ENCODE measurements at regions not wholly inside any gene's neighbourhood (a gene's known extent, or its start where the extent isn't known, plus 50 kb on each side); places are given as distances from the start of the nearest gene placed in this dataset.
"Not testable (repeated sequence)": the region's sequence is repeated elsewhere in the genome, so short reads cannot be mapped to it uniquely, and the experiment has no call there.

DNA sequence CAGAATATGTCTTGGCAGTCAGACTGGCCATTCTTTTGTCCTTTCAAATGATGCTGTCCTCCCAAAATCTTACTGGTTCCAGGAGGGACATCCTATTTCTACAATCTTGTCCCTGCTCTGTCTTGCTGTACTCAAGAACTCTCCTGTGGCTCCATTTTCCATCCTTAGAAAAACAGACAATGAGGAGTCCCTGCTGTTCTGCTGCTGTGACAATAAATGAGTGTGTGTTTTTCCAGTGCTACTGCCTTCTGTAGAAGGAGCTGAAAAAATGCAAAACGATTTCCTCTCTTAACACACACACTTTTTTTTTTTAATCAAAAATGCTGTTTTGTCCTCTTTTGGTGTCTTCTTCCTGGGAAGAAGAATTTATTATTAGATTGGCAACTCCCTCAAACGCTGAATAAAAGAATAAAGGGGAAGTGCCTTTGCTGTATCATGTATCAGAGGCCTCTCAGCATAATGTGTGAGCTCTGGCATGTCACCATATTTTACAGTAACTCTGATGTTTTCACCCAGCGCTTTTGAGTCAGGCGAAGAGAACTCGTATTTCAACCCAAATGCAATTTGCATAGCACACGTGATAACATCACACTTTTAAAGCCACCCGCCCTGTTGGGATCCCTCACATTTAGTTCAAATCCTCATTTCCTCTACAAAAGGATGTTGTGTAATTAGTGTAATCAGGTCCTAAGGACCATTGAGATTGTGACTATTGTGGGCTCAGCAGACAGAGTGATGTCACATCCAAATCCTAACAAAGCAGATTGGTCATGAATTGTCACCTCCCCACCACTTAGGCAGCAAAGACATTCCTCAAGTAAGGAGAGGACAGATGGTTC, 496.0 kb upstream of the LARGE1 start:
- TF ChIP-seq POLR2A (IDR thresholded peaks at IDR 0.05): no peak
- TF ChIP-seq, protein P1, sequence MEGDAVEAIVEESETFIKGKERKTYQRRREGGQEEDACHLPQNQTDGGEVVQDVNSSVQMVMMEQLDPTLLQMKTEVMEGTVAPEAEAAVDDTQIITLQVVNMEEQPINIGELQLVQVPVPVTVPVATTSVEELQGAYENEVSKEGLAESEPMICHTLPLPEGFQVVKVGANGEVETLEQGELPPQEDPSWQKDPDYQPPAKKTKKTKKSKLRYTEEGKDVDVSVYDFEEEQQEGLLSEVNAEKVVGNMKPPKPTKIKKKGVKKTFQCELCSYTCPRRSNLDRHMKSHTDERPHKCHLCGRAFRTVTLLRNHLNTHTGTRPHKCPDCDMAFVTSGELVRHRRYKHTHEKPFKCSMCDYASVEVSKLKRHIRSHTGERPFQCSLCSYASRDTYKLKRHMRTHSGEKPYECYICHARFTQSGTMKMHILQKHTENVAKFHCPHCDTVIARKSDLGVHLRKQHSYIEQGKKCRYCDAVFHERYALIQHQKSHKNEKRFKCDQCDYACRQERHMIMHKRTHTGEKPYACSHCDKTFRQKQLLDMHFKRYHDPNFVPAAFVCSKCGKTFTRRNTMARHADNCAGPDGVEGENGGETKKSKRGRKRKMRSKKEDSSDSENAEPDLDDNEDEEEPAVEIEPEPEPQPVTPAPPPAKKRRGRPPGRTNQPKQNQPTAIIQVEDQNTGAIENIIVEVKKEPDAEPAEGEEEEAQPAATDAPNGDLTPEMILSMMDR (IDR thresholded peaks at IDR 0.05): no peak
- Histone ChIP-seq H3K36me3 (no peaks in the 10 kb centered on the region), H3K9me3 (no peaks in the 10 kb centered on the region), H3K4me1 (no peaks in the 10 kb centered on the region), H3K4me3 (no peak overlapping the region), H3K27me3 (no peaks in the 10 kb centered on the region), H3K27ac (no peak overlapping the region)
- intact Hi-C loops (cut with DNase I): loop anchor here in 7 of 10 donors (5.0 to 10.0 kb wide), 4 partner anchors 606 to 739 kb away; no protein-coding TSS in a partner anchor
- WGBS, 4 donors: 31 to 43% (median 38%) methylated on average over 7 of the region's 7 CpGs
- DNase-seq (no peak), ATAC-seq (no peak)

- H3K27ac ChIP-seq; H3K9me3 ChIP-seq; H3K36me3 ChIP-seq; DNase-seq; ATAC-seq; intact Hi-C loops (cut with DNase I); H3K4me1 ChIP-seq; H3K4me3 ChIP-seq: not testable (repeated sequence)
- 78 to 83% (median 81%) methylated on average over 8 of the region's 8 CpGs for WGBS, 4 donors
- peaks cover 0 to 17% (median 0%) of the 10 kb centered on the region in 9 donors for H3K27me3 ChIP-seq
Measured at GRCh38 chr22:34422948-34423347, 502.7 kb upstream of the LARGE1 start.

DNA sequence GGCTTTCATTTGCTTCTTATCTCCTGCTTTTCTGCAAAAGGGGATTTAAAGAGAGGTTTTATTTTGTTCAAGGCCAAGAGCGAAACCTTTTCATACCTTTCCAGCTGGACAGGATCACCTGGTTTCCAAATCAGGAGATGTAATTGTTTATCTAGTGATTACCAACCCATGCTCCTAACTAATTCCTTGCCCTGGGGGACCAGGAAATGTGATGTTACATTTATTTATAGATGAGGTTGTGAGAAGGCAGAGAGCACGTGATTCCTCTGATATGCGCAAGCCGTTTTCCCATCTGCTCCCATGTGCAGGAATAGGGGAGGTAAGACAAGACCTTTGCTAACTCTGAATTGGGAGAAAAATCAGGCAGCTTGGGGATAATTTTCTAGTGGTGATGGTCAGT, 507.2 kb upstream of the LARGE1 start:
- DNase-seq: no peak
- TF ChIP-seq POLR2A (IDR thresholded peaks at IDR 0.05): no peak
- TF ChIP-seq, protein P1 (IDR thresholded peaks at IDR 0.05): no peak
- Histone ChIP-seq H3K27ac (no peak overlapping the region), H3K4me3 (no peak overlapping the region), H3K9me3 (peaks cover 0 to 3% (median 0%) of the 10 kb centered on the region in 12 donors), H3K4me1 (no peaks in the 10 kb centered on the region), H3K36me3 (no peaks in the 10 kb centered on the region), H3K27me3 (peaks cover 0 to 17% (median 0%) of the 10 kb centered on the region in 9 donors)
- intact Hi-C loops (cut with DNase I): no loop called here
- WGBS, 4 donors: 69 to 76% (median 72%) methylated on average over 4 of the region's 4 CpGs
- ATAC-seq: no peak

DNA sequence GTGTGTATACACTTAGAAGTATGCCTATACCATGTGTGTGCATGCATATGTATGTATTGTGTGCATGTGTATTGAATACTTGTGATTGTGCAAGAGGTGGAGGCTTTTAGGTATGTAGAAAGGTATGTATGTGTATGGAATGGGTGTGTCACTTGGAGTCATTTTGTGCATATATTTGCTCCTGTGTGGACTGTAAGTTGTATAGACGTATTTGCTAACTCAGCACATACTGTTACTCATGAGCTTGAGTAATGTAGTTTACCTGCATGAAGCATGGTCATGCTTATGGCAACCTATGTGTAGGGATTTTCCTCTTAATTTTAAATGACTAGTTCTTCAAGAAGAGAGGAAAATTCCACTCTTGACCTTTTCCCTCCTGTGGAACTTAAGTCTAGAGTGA, 507.6 kb upstream of the LARGE1 start:
- Histone ChIP-seq H3K4me1 (no peaks in the 10 kb centered on the region), H3K27me3 (peaks cover 0 to 17% (median 0%) of the 10 kb centered on the region in 9 donors), H3K4me3 (no peak overlapping the region), H3K9me3 (peaks cover 0 to 3% (median 0%) of the 10 kb centered on the region in 12 donors), H3K27ac (no peak overlapping the region), H3K36me3 (no peaks in the 10 kb centered on the region)
- DNase-seq (no peak), ATAC-seq (no peak)
- TF ChIP-seq, protein P1 (IDR thresholded peaks at IDR 0.05): no peak
- no peak for TF ChIP-seq POLR2A (IDR thresholded peaks at IDR 0.05)
- WGBS, 4 donors: 57 to 67% (median 63%) methylated on average over 1 of the region's 1 CpG
- intact Hi-C loops (cut with DNase I): no loop called here

Data from heart left ventricle (tissue), 16 donors.